GM23248 (cell line): ENCODE measurements at regions not wholly inside any gene's neighbourhood (a gene's known extent, or its start where the extent isn't known, plus 50 kb on each side); places are given as distances from the start of the nearest gene placed in this dataset.

ENCODE experiments used
- EZH2 ChIP-seq: fragments of 200-600 bp; sonication (generic); IDR thresholded peaks from 2 replicates; pipeline ENCODE4 v1.6.1; 2018; ENCODE audit warnings: antibody characterized with exemption, mild to moderate bottlenecking; ENCODE audit not compliant: insufficient read depth, poor library complexity, severe bottlenecking
- EZH2phosphoT487 ChIP-seq: fragments of 200-600 bp; sonication (generic); IDR thresholded peaks from 2 replicates; pipeline ENCODE4 v1.6.1; 2018; ENCODE audit warnings: antibody characterized with exemption, moderate library complexity, mild to moderate bottlenecking, low read depth; ENCODE audit not compliant: insufficient read depth

- no peak for TF ChIP-seq EZH2phosphoT487
- no peak for TF ChIP-seq EZH2
These were observed 108.9 kb downstream of the UNCX start for GRCh38 chr7:1341361-1342089.
